HT-29 (cell line): ENCODE measurements at regions not wholly inside any gene's neighbourhood (a gene's known extent, or its start where the extent isn't known, plus 50 kb on each side); places are given as distances from the start of the nearest gene placed in this dataset. TPM values are rescaled to one million over a fixed set of nuclear protein-coding genes. Genes with fewer than 3 reads are reported as not detected.

Experiments
- DNase-seq: peaks from one replicate; pipeline ENCODE4 v3.0.0-alpha.2; 2015; ENCODE audit warnings: low spot score
- small RNA-seq: library from RNA; depleted of rRNA; stranded (forward); fragments of <200 nt; gene quantifications from one replicate; pipeline ENCODE3, GENCODE V24; 2014

DNA sequence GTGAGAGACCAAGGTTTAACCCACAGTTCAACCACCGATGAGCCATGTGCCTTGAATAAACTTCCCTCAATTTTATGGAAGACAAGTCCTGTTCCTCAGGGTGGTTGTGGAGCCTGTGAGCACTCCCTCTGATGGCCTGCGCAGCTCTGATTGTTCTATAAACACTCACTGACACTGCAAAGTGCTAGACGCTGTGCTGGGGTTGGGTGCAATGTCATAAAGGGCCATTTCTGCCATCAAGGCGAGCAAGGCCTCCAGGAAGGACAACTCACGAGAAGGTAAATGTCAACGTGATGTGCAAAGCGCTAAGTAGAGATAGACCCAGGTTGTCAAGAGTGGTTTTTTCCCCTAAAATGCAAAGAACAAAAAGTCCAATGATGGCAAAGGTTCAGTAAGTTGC lies 75.7 kb upstream of the SYT6 start:
- DNase-seq = no peak

DNA sequence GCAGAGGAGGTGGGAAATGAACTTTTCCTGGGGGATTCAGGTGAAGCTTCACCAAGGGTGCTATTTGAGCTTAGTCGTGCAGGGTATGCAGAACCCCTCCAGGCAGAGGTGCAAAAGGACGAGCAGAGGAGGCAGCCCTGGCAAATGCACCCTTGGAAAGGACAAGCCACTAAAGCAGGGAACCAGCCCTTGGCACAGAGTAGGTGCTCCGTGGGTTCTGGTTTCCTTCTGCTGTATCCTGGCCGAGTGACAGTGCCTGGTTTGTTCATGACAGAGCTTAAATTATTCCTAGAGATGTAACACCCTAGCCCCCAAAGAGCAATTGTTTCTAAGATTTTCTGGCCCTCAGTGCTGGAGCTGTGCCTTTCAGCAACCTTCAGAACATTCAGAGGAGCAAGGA lies 73.4 kb upstream of the SYT6 start:
- DNase-seq = no peak

- no peak for DNase-seq
Measured at GRCh38 chr1:114224196-114224907, 70.7 kb upstream of the SYT6 start.

DNA sequence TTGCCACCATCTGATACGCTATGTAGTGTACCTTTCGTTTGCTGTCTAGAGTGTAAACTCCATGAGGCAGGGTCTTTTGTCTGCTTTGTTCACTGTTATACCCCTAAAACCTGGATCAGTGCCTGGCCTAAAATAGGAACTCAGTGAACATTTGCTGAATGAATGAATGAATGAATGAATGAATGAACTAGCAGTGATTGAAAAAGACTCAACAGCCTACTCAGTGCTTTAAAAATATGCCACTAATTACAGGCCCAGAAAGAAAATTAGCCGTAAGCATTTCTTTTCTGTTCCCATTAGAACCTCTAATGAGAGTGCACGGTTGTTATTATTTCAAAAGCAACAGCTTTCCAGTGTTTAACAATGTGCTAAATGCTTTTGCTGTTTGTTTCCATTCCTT lies 69.3 kb upstream of the SYT6 start:
- no peak for DNase-seq

DNA sequence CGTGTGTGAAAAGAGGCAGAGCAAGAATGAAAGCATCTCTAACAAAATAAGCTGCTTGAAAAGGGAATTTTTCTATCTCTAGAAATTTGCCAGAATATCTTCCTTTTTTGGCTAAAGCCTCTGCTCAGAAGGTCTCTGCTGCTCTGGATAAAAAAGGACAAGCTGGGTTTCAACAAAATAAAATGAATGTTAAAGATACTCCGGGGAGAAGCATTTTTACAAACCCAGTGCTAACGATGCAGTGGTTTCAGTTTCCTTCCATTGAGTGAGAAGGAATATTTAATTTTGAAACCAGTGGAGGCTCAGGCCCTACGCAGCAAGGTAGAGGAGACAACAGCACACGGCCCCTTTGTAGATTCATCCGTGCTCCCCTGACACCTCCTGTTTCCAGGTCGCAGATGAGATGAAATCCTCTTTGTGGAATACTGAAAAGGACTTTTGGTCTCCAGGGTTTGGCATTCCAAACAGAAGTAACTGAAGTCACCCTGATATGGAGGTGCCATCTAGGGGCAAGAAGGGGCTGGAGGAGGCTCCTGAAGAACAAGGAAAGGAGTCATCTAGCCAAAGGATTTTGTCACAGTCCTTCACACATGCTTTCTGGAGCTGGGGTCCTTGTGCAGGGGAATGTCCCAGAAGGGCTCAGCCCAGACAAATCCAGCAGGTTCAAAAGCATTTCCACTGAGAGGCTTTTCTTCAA lies 65.7 kb upstream of the SYT6 start:
- peak; percentile 23 for DNase-seq

DNA sequence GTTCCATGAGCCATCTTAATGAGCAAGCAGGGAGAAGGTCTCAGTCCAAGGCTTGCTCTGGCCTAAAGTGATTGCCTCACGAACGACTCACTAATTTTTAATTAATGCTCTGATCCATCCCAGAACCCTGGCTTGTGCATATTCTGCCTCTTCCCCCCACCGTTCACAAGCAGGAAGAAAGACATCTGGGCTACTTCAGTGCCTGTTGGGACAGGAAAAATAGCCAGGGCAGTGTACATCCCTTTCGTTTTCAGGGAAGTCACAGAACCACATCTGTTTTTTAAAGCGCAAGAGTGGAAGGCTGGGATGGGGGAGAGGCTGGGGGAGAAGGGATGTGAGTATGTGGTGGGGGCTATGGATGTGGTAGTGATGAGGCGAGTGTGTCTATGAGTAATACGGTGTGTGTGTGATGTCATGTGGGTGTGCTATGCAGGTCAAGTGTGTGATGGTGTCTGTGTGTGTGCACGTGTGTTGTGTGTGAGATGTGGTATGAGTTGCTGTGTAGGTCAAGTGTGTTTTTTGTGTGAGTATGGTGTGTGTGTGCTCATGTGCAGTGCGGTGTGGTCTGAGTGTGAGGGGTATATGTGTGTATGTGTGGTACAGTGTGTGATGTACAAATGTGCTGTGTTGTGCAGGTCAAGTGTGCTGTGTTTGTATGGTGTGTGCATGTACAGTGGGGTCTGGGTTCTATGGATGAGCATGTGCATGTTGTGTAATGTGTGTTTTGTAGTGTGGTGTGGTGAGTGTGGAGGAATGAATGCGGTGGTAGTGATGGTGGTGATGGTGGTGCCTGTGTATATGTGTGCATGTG lies 64.9 kb upstream of the SYT6 start:
- DNase-seq = no peak

DNA sequence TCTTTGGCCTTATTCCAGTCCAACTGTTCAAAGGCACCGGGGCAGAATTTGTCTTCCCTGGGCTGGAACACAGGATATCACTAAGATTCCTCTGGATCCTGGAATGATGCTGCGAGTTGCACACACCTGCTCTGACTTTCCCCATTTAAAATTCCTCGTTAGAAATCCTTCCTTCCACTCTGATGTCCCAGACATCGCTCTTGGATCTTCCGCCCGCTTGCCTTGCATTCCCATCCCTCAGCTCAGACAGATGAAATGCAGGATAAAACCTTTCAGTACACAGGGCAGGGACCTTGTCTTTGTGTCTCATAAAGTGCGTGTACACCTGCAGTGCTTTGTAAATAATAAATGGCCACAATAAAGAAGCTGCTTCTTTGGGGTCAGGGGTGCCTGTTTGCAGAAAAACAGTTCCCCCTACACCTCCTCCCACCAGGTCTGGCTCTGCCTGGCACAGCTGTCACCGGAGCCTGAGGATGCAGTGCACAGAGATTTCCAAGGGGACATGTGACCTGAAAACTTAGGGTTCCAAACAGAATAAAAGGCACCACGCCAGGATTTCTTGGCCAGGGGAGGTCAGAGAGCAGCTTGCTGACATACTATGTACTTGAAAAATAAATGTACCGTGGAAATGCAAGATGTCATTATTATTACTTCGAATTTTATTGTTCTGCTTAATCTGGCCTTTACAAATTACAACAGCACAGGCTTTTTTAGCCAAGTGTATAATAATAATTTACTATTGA lies 62.9 kb upstream of the SYT6 start:
- DNase-seq = no peak

DNA sequence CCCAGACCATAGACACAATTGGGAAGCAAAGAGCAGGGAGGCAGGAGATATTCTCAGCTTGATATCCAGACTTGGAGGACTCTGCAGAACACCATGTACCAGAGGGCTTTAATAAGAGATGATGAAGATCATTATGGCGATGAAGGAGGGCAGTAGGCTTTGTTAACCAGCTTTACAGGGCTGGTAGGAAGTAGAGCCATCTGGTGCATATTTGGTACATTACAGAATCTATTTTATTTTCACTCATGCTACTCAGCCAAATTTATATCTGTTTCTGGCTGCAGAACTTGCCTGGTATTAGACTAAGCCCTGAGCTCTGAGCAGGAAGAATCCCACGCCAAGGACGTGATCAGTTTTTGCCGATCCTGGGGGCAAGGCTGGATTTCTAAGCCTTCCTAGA lies 61.8 kb upstream of the SYT6 start:
- DNase-seq = no peak

GRCh38 chr1:114214016-114214415 lies 60.3 kb upstream of the SYT6 start:
- no peak for DNase-seq

DNA sequence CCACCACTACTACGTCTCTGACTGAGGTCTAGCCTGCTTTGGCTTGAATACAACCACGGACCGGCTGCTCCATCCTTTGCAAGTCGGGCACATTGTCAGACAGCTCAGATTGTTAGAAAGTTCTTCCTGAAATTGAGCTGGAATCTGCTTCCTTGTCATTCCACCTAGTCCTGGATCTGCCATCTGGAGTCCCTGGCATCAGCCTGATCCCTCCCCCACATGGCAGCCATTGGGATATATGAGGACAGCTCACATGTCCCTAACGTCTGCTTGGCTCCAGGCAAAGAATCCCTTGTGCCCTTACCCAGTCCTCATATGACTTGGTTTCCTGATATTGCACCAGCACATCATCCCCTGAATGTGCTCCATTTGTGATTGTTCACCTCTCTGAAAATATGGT lies 56.3 kb upstream of the SYT6 start:
- no peak for DNase-seq

DNA sequence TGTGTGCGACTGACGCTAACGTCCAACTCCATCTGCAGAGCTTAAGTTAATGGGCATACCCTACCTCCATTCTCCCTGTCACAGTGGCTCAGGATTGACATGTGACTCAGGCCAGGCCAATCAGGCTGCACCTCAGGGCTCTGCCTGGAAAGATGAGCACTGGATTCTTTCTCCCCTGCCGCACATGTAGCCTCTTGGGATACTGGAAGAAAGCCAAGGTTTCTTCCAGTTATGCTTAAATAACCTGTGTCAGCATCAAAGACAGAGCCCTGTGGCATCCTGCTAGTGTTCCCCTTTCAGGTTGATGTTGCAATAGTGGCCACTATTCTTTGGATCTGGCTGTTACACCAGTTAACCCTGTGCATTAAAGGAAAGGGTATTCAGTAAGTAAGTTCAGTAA lies 55.0 kb upstream of the SYT6 start:
- no peak for DNase-seq

GRCh38 chr1:114208106-114208505 lies 54.4 kb upstream of the SYT6 start:
- no peak for DNase-seq

GRCh38 chr1:114207635-114208034 lies 54.0 kb upstream of the SYT6 start:
- no peak for DNase-seq

- no peak for DNase-seq
Measured at GRCh38 chr1:114206392-114206791, 52.7 kb upstream of the SYT6 start.

DNA sequence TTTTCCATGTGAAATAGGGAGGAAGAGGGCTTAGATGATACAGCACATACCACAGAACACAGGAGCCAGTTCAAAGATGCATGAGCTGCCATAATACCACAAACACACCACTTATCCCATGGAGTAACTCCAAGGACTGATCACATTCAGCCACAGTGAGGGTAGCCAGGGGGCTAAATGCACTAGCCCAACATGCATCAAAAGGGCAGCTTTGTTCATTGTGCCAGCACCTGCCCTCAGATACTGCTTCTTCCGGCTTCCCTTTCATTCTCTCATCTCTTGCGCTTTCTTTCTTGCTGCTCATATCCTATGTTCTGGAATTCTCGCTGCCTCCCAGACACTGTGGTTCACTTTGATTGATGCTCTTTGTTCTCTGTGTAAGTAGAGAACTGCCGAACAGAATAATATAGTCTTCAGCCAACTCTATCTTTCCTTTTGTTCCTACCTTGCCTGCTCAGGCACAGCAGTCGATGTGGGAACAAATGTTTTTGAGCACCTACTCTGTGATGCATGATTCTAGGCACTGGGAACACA lies 50.0 kb upstream of the SYT6 start:
- DNase-seq = no peak

Small RNA genes lying in the stretch of these regions (small RNA-seq; reads per million reads assigned to genes)
- not detected for gene MRPL57P1
